Activated CD4-positive, alpha-beta T cell treated with anti-CD3 and anti-CD28 coated beads, Interleukin-2, amount 10 ng/mL, durations not matched to agents 7 days and 5 days (primary cell): ENCODE measurements at regions not wholly inside any gene's neighbourhood (a gene's known extent, or its start where the extent isn't known, plus 50 kb on each side); places are given as distances from the start of the nearest gene placed in this dataset.

Experiments
- CTCF ChIA-PET: fragments of 350-600 bp; sonication (Branson Sonifier 250); formaldehyde crosslinking; loops from one replicate; lab custom pipeline; 2021; ENCODE audit warnings: antibody characterized with exemption; lab: Charles Lee
- POLR2A ChIA-PET: fragments of 350-600 bp; sonication (Branson Sonifier 250); formaldehyde crosslinking; loops from one replicate; lab custom pipeline; 2021; ENCODE audit warnings: antibody characterized with exemption; lab: Charles Lee
- DNase-seq: peaks from one replicate; pipeline ENCODE4 v3.0.0-alpha.2; 2020
- H3K27ac Mint-ChIP-seq: one replicate; pipeline ENCODE4 v1.8.0; 2021; ENCODE audit warnings: mild to moderate bottlenecking, moderate library complexity, mixed read lengths
- H3K27me3 Mint-ChIP-seq: one replicate; pipeline ENCODE4 v1.8.0; 2021; ENCODE audit warnings: mixed read lengths
- H3K36me3 Mint-ChIP-seq: one replicate; pipeline ENCODE4 v1.8.0; 2021; ENCODE audit warnings: low read depth, mixed read lengths
- H3K4me1 Mint-ChIP-seq: one replicate; pipeline ENCODE4 v1.8.0; 2021; ENCODE audit warnings: mixed read lengths
- H3K4me3 Mint-ChIP-seq: one replicate; pipeline ENCODE4 v1.8.0; 2021; ENCODE audit warnings: mild to moderate bottlenecking, moderate library complexity, mixed read lengths
- H3K9me3 Mint-ChIP-seq: one replicate; pipeline ENCODE4 v1.8.0; 2021; ENCODE audit warnings: mixed read lengths

DNA sequence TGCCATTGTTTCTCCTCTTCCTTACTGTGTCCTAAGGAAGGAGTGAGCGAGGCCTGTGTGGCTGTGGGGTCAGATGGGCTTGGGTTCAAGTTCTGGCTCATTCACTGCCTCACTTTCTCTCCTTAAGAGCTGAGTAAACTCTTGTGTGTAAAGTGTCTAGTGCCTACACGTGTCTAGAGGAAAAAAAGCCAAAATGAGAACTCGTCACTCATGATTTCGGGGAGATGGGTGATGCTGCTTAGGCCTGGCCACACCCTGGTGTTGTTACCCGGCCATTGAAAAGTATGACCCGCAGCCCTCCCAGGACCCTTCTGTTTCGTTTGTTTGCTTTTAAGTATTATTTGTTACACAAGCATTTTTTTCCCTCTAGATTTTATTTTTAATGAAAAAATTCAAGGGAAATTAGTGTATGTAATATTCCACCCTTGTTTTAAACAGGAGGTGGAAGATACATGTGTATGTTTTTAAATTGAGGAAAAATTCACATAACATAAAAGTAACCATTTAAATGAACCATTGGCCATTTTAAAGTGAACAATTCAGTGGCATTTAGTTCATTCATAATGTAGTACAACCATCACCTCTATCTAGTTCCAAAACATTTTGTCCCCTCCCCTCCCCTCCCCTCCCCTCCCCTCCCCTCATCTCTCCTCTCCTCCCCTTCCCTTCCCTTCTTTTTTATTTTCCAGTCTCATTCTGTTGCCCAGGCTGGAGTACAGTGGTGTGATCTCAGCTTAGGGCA, 71.0 kb downstream of the CEBPB start:
- peak overlapping the region; percentile 31 for H3K27ac Mint-ChIP-seq
- H3K9me3 Mint-ChIP-seq, result no peaks in the 10 kb centered on the region
- DNase-seq, result no peak
- POLR2A ChIA-PET, result no interaction called here
- peaks cover 38% of the 10 kb centered on the region for H3K4me1 Mint-ChIP-seq
- H3K36me3 Mint-ChIP-seq, result no peaks in the 10 kb centered on the region
- no peak overlapping the region for H3K4me3 Mint-ChIP-seq
- no peaks in the 10 kb centered on the region for H3K27me3 Mint-ChIP-seq
- CTCF ChIA-PET, result no interaction called here

- H3K4me1 Mint-ChIP-seq, result peaks cover 34% of the 10 kb centered on the region
These were observed 73.2 kb downstream of the CEBPB start for GRCh38 chr20:50263831-50264230.

DNA sequence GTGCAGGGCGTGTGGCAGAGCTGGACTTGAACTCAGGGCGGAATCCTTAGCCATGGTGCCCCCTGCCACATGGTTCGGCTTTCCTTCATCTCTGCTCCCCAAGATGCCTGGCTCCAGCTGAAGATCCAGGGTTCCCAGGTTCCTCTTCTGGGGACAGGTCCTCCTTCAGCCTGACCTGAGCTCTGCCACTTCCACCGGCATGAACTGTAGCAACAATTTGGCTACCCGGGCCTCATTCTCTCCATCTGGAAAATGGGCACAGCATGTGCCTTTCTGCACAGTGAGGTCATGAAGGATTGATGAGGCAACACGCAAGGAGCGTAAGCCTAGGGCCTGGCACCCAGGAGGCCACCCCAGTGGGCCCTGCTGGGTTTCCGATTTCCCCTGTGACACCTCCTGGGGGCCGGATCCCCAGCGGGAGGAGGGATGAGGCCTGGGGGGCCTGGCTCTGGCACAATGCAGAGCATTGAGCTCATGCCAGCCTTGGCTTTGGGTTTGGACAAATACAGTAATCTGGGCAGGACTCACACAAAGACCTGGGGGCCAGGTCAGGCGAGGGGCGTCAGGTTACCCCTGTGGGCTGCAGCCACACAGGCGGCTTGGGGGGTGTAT, 74.0 kb downstream of the CEBPB start:
- Mint-ChIP-seq H3K4me1 (peaks cover 27% of the 10 kb centered on the region), H3K9me3 (no peaks in the 10 kb centered on the region), H3K27me3 (no peaks in the 10 kb centered on the region), H3K4me3 (no peak overlapping the region), H3K27ac (no peak overlapping the region), H3K36me3 (no peaks in the 10 kb centered on the region)
- ChIA-PET POLR2A (no interaction called here), CTCF (interaction anchor here (1.1 to 5.2 kb wide), 3 partner anchors 9 to 57 kb away, joined by 3 to 13 read pairs (median 3); no protein-coding TSS in a partner anchor)
- DNase-seq, result no peak

More at GRCh38 chr20:50263831-50264230, 73.2 kb downstream of the CEBPB start:
- Mint-ChIP-seq H3K27me3 (no peaks in the 10 kb centered on the region), H3K36me3 (no peaks in the 10 kb centered on the region), H3K27ac (no peak overlapping the region), H3K9me3 (no peaks in the 10 kb centered on the region), H3K4me3 (no peak overlapping the region)
- ChIA-PET CTCF (interaction anchor here (1.1 kb wide), 1 partner anchor 56 kb away, joined by 3 read pairs; no protein-coding TSS in a partner anchor), POLR2A (no interaction called here)
- DNase-seq, result no peak

DNA sequence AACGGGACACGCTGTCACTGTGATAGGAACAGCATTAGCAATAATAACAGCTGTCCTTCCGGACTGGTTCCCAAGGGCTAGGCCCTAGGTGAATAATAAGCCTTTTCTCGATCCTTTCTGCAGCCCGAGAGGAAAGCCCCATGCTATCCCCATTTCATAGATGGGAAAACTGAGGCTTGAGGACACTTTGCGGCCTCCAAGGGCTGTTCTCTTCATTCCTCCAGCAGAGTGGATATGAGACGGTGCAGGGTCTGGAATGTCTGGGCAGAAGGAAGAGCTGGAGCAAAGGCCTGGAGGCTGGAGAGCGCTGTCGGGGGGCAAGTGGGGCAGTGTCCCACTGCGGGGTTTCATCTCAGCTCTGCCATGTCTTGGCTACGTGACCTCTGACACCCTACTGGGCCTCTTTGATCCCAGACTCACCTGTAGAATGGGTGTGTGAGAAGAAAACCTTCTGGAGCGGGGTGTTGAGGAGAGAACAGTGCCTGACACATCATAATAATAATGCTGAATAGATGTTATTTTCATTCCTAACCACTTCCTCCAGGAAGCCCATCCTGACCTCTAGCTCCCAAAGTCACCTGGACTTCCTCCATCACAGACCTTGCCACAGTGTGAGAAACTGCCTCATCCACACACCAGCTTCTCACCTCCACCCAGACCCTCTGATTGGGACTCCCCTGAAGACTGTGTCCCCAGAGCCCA, 74.8 kb downstream of the CEBPB start:
- Mint-ChIP-seq H3K4me1 (peaks cover 21% of the 10 kb centered on the region), H3K4me3 (no peak overlapping the region), H3K36me3 (no peaks in the 10 kb centered on the region), H3K27me3 (peaks cover under 1% of the 10 kb centered on the region), H3K9me3 (no peaks in the 10 kb centered on the region), H3K27ac (peak overlapping the region; percentile 37)
- no peak for DNase-seq
- POLR2A ChIA-PET, result no interaction called here
- CTCF ChIA-PET, result interaction anchor here (0.9 to 5.2 kb wide), 4 partner anchors 8 to 32 kb away, joined by 3 to 13 read pairs (median 4); no protein-coding TSS in a partner anchor

DNA sequence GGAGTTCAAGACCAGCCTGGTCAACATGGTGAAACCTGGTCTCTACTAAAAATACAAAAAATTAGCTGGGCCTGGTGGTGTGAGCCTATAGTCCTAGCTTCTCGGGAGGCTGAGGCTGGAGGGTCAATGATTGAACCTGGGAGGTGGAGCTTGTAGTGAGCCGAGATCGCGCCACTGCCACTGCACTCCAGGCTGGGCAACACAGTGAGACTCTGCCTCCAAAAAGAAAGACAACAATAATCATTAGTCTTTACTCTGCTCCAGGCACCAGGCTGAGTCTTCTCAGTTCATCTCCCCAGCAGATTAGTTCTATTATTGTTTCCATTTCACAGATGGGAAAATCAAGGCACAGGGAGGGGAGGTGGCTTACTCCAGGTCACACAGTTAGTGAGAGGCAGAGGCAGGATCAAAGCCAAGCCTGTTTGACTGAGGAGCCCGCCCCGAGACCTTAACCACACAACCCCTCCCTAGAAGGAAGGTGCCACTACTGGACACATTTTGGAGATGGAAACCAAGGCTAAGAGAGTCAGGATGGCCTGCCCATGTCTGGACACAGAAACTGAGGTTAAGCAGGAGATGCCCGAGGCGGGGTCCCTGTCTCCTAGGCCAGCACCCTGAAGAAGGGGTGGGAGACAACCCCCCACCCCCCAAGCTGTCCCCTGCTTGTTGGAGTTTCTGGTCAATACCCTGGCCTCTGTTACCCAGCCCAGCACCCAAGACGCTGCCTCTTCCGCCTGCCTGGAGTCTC, 75.8 kb downstream of the CEBPB start:
- Mint-ChIP-seq H3K36me3 (no peaks in the 10 kb centered on the region), H3K4me3 (no peak overlapping the region), H3K4me1 (peaks cover 16% of the 10 kb centered on the region), H3K9me3 (no peaks in the 10 kb centered on the region), H3K27me3 (peaks cover 9% of the 10 kb centered on the region), H3K27ac (no peak overlapping the region)
- ChIA-PET CTCF (interaction anchor here (0.9 to 5.2 kb wide), 3 partner anchors 10 to 31 kb away, joined by 3 to 13 read pairs (median 5); no protein-coding TSS in a partner anchor), POLR2A (no interaction called here)
- DNase-seq, result no peak

DNA sequence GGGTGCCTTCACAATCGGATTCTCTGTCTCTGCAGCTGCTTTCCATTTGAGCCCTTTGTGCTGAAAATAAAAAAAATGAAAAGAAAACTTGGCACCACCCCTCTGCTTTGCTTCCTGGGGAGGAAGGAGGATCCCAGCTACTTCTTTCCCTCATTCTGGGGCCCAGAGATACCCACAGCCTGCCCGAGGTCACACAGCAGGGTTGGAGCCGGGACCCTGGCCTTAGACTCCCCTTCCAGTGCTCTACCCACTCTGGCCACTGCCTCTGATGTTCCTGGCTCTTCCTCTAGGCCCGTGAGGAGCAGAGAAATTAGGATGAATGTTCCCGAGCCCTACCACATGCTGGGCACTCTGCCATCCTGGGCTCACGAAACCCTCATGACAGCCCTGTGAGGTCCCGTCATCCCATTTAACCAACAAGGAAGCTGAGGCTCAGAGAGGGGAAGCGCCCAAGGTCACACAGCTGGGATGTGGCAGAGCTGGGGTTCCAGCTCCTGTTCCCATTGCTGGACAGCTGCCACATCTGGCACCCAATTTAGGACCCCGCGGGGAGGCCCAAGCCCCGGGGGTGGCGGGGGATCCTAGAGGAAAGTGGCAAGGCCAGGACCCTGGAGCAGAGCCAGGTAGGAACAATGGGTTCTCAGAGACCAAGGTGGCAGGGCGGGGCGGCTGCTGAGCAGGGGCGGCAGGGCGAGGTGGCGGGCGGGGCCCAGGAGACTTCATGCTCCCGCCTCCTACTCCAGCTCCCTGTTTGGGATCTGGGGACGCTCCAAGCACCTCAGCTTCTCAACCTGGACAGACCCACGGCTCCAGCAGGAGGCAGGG, 76.6 kb downstream of the CEBPB start:
- Mint-ChIP-seq H3K4me3 (no peak overlapping the region), H3K27ac (peak overlapping the region; percentile 25), H3K27me3 (peaks cover 10% of the 10 kb centered on the region), H3K36me3 (no peaks in the 10 kb centered on the region), H3K4me1 (peaks cover 17% of the 10 kb centered on the region), H3K9me3 (no peaks in the 10 kb centered on the region)
- ChIA-PET POLR2A (no interaction called here), CTCF (interaction anchor here (2.0 to 5.2 kb wide), 2 partner anchors 10 to 18 kb away, joined by 5 to 13 read pairs; no protein-coding TSS in a partner anchor)
- no peak for DNase-seq

- POLR2A ChIA-PET, result interaction anchor here (0.6 kb wide), 1 partner anchor 90 kb away, joined by 3 read pairs; no protein-coding TSS in a partner anchor
These were observed 77.2 kb downstream of the CEBPB start for GRCh38 chr20:50267866-50268219.

GRCh38 chr20:50269091-50270033, 78.7 kb downstream of the CEBPB start:
- H3K4me1 Mint-ChIP-seq, result peaks cover 17% of the 10 kb centered on the region
- no peaks in the 10 kb centered on the region for H3K9me3 Mint-ChIP-seq
- no peaks in the 10 kb centered on the region for H3K36me3 Mint-ChIP-seq
- no peak for DNase-seq
- CTCF ChIA-PET, result interaction anchor here (1.4 to 5.2 kb wide), 3 partner anchors 11 to 31 kb away, joined by 3 to 13 read pairs (median 4); no protein-coding TSS in a partner anchor
- H3K4me3 Mint-ChIP-seq, result no peak overlapping the region
- no peak overlapping the region for H3K27ac Mint-ChIP-seq
- POLR2A ChIA-PET, result no interaction called here
- H3K27me3 Mint-ChIP-seq, result peaks cover 10% of the 10 kb centered on the region

More at GRCh38 chr20:50267866-50268219, 77.2 kb downstream of the CEBPB start:
- H3K9me3 Mint-ChIP-seq, result no peaks in the 10 kb centered on the region
- no peak overlapping the region for H3K4me3 Mint-ChIP-seq
- no peaks in the 10 kb centered on the region for H3K36me3 Mint-ChIP-seq
- CTCF ChIA-PET, result interaction anchor here (2.0 to 5.2 kb wide), 2 partner anchors 9 to 17 kb away, joined by 5 to 13 read pairs; no protein-coding TSS in a partner anchor
- no peak overlapping the region for H3K27ac Mint-ChIP-seq
- H3K27me3 Mint-ChIP-seq, result peaks cover 10% of the 10 kb centered on the region
- H3K4me1 Mint-ChIP-seq, result peaks cover 17% of the 10 kb centered on the region
- DNase-seq, result no peak

DNA sequence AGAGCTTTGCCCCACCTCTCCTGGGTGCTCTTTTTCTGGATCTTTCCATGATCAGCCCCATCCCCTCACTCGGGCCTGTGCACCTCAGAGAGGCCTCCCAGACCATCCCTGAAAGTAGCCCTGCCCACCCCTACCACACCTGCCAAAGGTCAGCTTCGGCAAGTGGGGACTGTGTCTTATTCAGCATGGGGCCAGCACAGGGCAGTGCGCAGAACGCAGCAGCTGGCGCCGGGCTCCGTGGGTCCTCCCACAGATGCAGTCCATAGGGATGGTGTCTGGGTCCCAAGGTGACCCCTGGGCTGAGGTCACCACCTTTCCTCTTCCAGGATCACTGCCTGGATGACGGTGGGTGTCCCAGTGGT, 79.4 kb downstream of the CEBPB start:
- CTCF ChIA-PET, result interaction anchor here (0.9 to 5.2 kb wide), 4 partner anchors 10 to 52 kb away, joined by 3 to 13 read pairs (median 4); no protein-coding TSS in a partner anchor
- peaks cover 17% of the 10 kb centered on the region for H3K4me1 Mint-ChIP-seq

GRCh38 chr20:50270569-50270968, 79.9 kb downstream of the CEBPB start:
- CTCF ChIA-PET, result interaction anchor here (0.9 to 1.6 kb wide), 2 partner anchors 32 to 51 kb away, joined by 3 read pairs; no protein-coding TSS in a partner anchor
- DNase-seq, result no peak
- no peaks in the 10 kb centered on the region for H3K36me3 Mint-ChIP-seq

More for the DNA sequence above, 79.4 kb downstream of the CEBPB start:
- POLR2A ChIA-PET, result no interaction called here
- Mint-ChIP-seq H3K27me3 (peaks cover 10% of the 10 kb centered on the region), H3K9me3 (no peaks in the 10 kb centered on the region), H3K36me3 (no peaks in the 10 kb centered on the region), H3K4me3 (no peak overlapping the region), H3K27ac (no peak overlapping the region)
- no peak for DNase-seq

More at GRCh38 chr20:50270569-50270968, 79.9 kb downstream of the CEBPB start:
- H3K27me3 Mint-ChIP-seq, result peaks cover 10% of the 10 kb centered on the region
- POLR2A ChIA-PET, result no interaction called here
- peaks cover 11% of the 10 kb centered on the region for H3K4me1 Mint-ChIP-seq
- no peak overlapping the region for H3K4me3 Mint-ChIP-seq
- H3K9me3 Mint-ChIP-seq, result no peaks in the 10 kb centered on the region
- H3K27ac Mint-ChIP-seq, result no peak overlapping the region
